HEK293 (cell line): ENCODE measurements at regions not wholly inside any gene's neighbourhood (a gene's known extent, or its start where the extent isn't known, plus 50 kb on each side); places are given as distances from the start of the nearest gene placed in this dataset.

Experiments used
- CTCF ChIA-PET: fragments of 350-600 bp; formaldehyde crosslinking; extraction: SDS; loops from one replicate; lab custom pipeline; 2021; ENCODE audit warnings: antibody characterized with exemption; lab: Yijun Ruan, JAX
- POLR2A ChIA-PET: fragments of 300-600 bp; formaldehyde crosslinking; extraction: SDS; loops from one replicate; lab custom pipeline; 2020; ENCODE audit warnings: antibody characterized with exemption, inconsistent platforms; lab: Yijun Ruan, JAX
- H3K27ac ChIP-seq: fragments of 200-500 bp; sonication (Bioruptor generic); 2 replicates; pipeline ENCODE4 v1.5.1; 2014; ENCODE audit warnings: low read depth, low read length, control low read depth, inconsistent platforms; ENCODE audit errors: extremely low read depth
- H3K36me3 ChIP-seq, 2 experiments: fragments of 200-500 bp in 1 of 2; sonication (Bioruptor generic) in 1 of 2; 1 replicate in 1 of 2; 2 replicates in 1 of 2; pipeline ENCODE4 v1.5.1; 2014 to 2017; ENCODE audit warnings: inconsistent platforms in 2 of 2, low read length in 2 of 2; ENCODE audit not compliant: control insufficient read depth in 2 of 2, insufficient read depth in 1 of 2
- H3K4me1 ChIP-seq: fragments of 200-500 bp; sonication (Bioruptor generic); 2 replicates; pipeline ENCODE4 v1.5.1; 2014; ENCODE audit warnings: mild to moderate bottlenecking, low read length, inconsistent platforms; ENCODE audit not compliant: control insufficient read depth, insufficient read depth
- H3K4me3 ChIP-seq: 2 replicates; pipeline ENCODE4 v1.5.1; 2011; ENCODE audit warnings: low read depth, mild to moderate bottlenecking, control low read depth, low read length, moderate library complexity
- H3K9me3 ChIP-seq: fragments of 200-500 bp; sonication (Bioruptor generic); 2 replicates; pipeline ENCODE4 v1.5.1; 2014; ENCODE audit warnings: low read depth, low read length, inconsistent platforms; ENCODE audit not compliant: control insufficient read depth, insufficient read depth
- BCL6B ChIP-seq: fragments of 450-650 bp; formaldehyde crosslinking; IDR thresholded peaks from 2 replicates; pipeline ENCODE4 v1.5.1; 2017; ENCODE audit warnings: missing biosample characterization, missing genetic modification characterization
- EGR2 ChIP-seq: fragments of 450-650 bp; formaldehyde crosslinking; IDR thresholded peaks from 2 replicates; pipeline ENCODE4 v1.5.1; 2016; ENCODE audit warnings: low read depth, missing biosample characterization, missing genetic modification characterization
- HOXC10 ChIP-seq: sonication (generic); formaldehyde crosslinking; IDR thresholded peaks from 2 replicates; pipeline ENCODE4 v1.8.1; 2023; ENCODE audit warnings: mild to moderate bottlenecking, missing genetic modification reagents
- KLF9 ChIP-seq: fragments of 450-650 bp; formaldehyde crosslinking; IDR thresholded peaks from 2 replicates; pipeline ENCODE4 v1.5.1; 2016; ENCODE audit warnings: missing biosample characterization, missing genetic modification characterization, low read depth
- PRDM1 ChIP-seq: fragments of 450-650 bp; formaldehyde crosslinking; IDR thresholded peaks from 2 replicates; pipeline ENCODE4; 2016; ENCODE audit warnings: missing biosample characterization, missing genetic modification characterization
- RBAK ChIP-seq: fragments of 450-650 bp; formaldehyde crosslinking; IDR thresholded peaks from 2 replicates; pipeline ENCODE4 v1.5.1; 2016; ENCODE audit warnings: missing biosample characterization, missing genetic modification characterization
- SCRT2 ChIP-seq: fragments of 450-650 bp; formaldehyde crosslinking; IDR thresholded peaks from 2 replicates; pipeline ENCODE4 v1.5.1; 2016; ENCODE audit warnings: missing biosample characterization, missing genetic modification characterization
- WT1 ChIP-seq: fragments of 450-650 bp; formaldehyde crosslinking; IDR thresholded peaks from 2 replicates; pipeline ENCODE4 v1.5.1; 2016; ENCODE audit warnings: missing biosample characterization, missing genetic modification characterization
- ZBTB11 ChIP-seq: fragments of 450-650 bp; formaldehyde crosslinking; conservative IDR thresholded peaks from 2 replicates; pipeline ENCODE4 v1.5.1; 2016; ENCODE audit warnings: low read depth, missing biosample characterization, missing genetic modification characterization
- ZBTB20 ChIP-seq: fragments of 450-650 bp; formaldehyde crosslinking; IDR thresholded peaks from 2 replicates; pipeline ENCODE4 v1.5.1; 2016; ENCODE audit warnings: missing biosample characterization, missing genetic modification characterization
- ZBTB44 ChIP-seq: fragments of 450-650 bp; IDR thresholded peaks from 2 replicates; pipeline ENCODE4 v1.5.1; 2018; ENCODE audit warnings: missing biosample characterization, mild to moderate bottlenecking, missing genetic modification characterization
- ZFHX2 ChIP-seq: fragments of 450-650 bp; formaldehyde crosslinking; conservative IDR thresholded peaks from 2 replicates; pipeline ENCODE4 v1.5.1; 2016; ENCODE audit warnings: missing biosample characterization, missing genetic modification characterization
- ZNF148 ChIP-seq: fragments of 450-650 bp; formaldehyde crosslinking; IDR thresholded peaks from 2 replicates; pipeline ENCODE4 v1.5.0; 2017; ENCODE audit warnings: missing biosample characterization, missing genetic modification characterization, borderline replicate concordance
- ZNF16 ChIP-seq: fragments of 450-650 bp; formaldehyde crosslinking; IDR thresholded peaks from 2 replicates; pipeline ENCODE4 v1.5.1; 2016; ENCODE audit warnings: low read depth, missing biosample characterization, missing genetic modification characterization
- ZNF2 ChIP-seq: fragments of 450-650 bp; formaldehyde crosslinking; IDR thresholded peaks from 2 replicates; pipeline ENCODE4 v1.5.1; 2016; ENCODE audit warnings: missing biosample characterization, missing genetic modification characterization
- ZNF398 ChIP-seq: fragments of 450-650 bp; formaldehyde crosslinking; IDR thresholded peaks from 2 replicates; pipeline ENCODE4 v1.5.1; 2017; ENCODE audit warnings: missing biosample characterization, missing genetic modification characterization
- ZNF677 ChIP-seq: fragments of 450-650 bp; IDR thresholded peaks from 2 replicates; pipeline ENCODE4 v1.5.0; 2018; ENCODE audit warnings: missing biosample characterization, mild to moderate bottlenecking, missing genetic modification characterization, moderate library complexity
- ZNF837 ChIP-seq: fragments of 450-650 bp; formaldehyde crosslinking; IDR thresholded peaks from 2 replicates; pipeline ENCODE4 v1.5.1; 2016; ENCODE audit warnings: missing biosample characterization, missing genetic modification characterization

GRCh38 chr2:41912776-41913175 lies 135.0 kb upstream of the PKDCC start:
- H3K4me3 ChIP-seq, result no peak overlapping the region
- H3K4me1 ChIP-seq, result no peaks in the 10 kb centered on the region
- no peaks in the 10 kb centered on the region for H3K36me3 ChIP-seq
- H3K27ac ChIP-seq, result no peak overlapping the region
- TF ChIP-seq ZFHX2 (tag by site-specific recombination) (no peak), ZNF677 (tag by site-specific recombination) (no peak)
- TF ChIP-seq, all 188 proteins: peak for 0
- ChIA-PET POLR2A (no interaction called here), CTCF (no interaction called here)
- H3K9me3 ChIP-seq, result no peaks in the 10 kb centered on the region

- H3K4me3 ChIP-seq, result no peak overlapping the region
- TF ChIP-seq ZNF837, result no peak
- TF ChIP-seq WT1 (tag by site-specific recombination), result no peak
- no peak for TF ChIP-seq ZNF398 (tag by site-specific recombination)
- TF ChIP-seq ZNF2 (tag by site-specific recombination), result no peak
- H3K9me3 ChIP-seq, result no peaks in the 10 kb centered on the region
- POLR2A ChIA-PET, result no interaction called here
- CTCF ChIA-PET, result no interaction called here
- H3K4me1 ChIP-seq, result no peaks in the 10 kb centered on the region
- no peaks in the 10 kb centered on the region for H3K36me3 ChIP-seq
- no peak overlapping the region for H3K27ac ChIP-seq
Measured at GRCh38 chr2:41913311-41913710, 134.5 kb upstream of the PKDCC start.

GRCh38 chr2:41913921-41914609 lies 133.8 kb upstream of the PKDCC start:
- H3K4me1 ChIP-seq, result no peaks in the 10 kb centered on the region
- ChIA-PET CTCF (no interaction called here), POLR2A (no interaction called here)
- H3K36me3 ChIP-seq, result no peaks in the 10 kb centered on the region
- H3K4me3 ChIP-seq, result no peak overlapping the region
- no peaks in the 10 kb centered on the region for H3K9me3 ChIP-seq
- H3K27ac ChIP-seq, result no peak overlapping the region
- TF ChIP-seq ZNF398 (tag by site-specific recombination), result no peak
- no peak for TF ChIP-seq KLF9
- no peak for TF ChIP-seq EGR2 (tag by site-specific recombination)
- no peak for TF ChIP-seq HOXC10 (CRISPR knock-in tag)
- no peak for TF ChIP-seq ZBTB20 (tag by site-specific recombination)
- TF ChIP-seq ZBTB11 (tag by site-specific recombination), result no peak
- TF ChIP-seq ZNF16 (tag by site-specific recombination), result no peak
- TF ChIP-seq BCL6B (tag by site-specific recombination), result no peak
- TF ChIP-seq PRDM1 (tag by site-specific recombination), result no peak
- TF ChIP-seq RBAK (tag by site-specific recombination), result no peak
- TF ChIP-seq ZBTB44 (tag by site-specific recombination), result no peak
- TF ChIP-seq ZNF148 (tag by site-specific recombination), result no peak
- no peak for TF ChIP-seq SCRT2 (tag by site-specific recombination)
